DOHH2 (cell line): ENCODE measurements at regions not wholly inside any gene's neighbourhood (a gene's known extent, or its start where the extent isn't known, plus 50 kb on each side); places are given as distances from the start of the nearest gene placed in this dataset.

Experiments
- CTCF ChIP-seq: fragments of 200-600 bp; sonication (generic); IDR thresholded peaks from one replicate; pipeline ENCODE4 v1.5.1; 2014; ENCODE audit warnings: antibody characterized with exemption, mild to moderate bottlenecking, low read depth, low read length; ENCODE audit not compliant: poor library complexity, severe bottlenecking
- EZH2phosphoT487 ChIP-seq: fragments of 200-600 bp; sonication (generic); IDR thresholded peaks from 2 replicates; pipeline ENCODE4 v1.6.1; 2017; ENCODE audit warnings: borderline replicate concordance, mild to moderate bottlenecking, antibody characterized with exemption, low read length, moderate library complexity, mixed read lengths

DNA sequence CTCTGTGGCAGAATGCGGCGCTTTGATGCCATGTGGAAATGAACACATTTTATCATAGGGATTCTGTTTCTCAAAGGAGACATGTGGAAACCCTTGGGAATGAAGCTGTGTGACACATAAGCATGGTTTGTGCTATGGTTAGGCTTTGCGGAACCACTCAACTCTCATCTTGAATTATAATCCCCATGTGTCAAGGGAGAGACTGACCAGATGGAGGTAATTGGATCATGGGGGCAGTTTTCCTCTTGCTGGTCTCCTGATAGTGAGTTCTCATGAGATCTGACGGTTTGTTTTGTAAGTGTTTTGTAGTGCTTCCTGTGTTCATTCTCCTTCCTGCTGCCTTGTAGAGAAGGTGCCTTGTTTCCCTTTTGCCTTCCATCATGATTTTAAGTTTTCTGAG is 1109.2 kb upstream of the ALCAM start:
- TF ChIP-seq CTCF (no peak), EZH2phosphoT487 (no peak)
